GM19023 (cell line): ENCODE measurements at regions not wholly inside any gene's neighbourhood (a gene's known extent, or its start where the extent isn't known, plus 50 kb on each side); places are given as distances from the start of the nearest gene placed in this dataset.

ENCODE experiments used
- ATAC-seq: cut with Tn5 transposase; IDR thresholded peaks from one replicate; pipeline ENCODE4 v1.9.1; 2021; ENCODE audit warnings: mild to moderate bottlenecking, moderate library complexity; ENCODE audit not compliant: unreplicated experiment

DNA sequence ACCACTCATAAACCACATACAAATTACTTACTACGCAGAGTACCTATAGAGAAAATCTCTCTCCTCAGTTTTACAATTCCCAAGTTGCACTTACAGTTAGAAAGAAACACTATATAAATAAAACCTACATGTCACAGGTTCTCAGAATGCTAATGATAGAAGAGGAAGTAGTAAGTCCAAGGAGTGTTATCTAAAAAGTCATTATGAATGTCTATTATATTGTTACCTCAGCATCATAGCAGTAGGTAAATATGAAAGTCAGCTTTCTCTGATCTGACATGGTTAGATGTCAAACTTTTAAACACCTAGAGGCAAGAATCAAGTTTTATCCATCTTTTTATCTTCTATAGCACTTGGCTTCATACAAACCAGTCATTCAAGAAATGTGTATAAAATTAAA, 163.2 kb upstream of the FAM241A start:
- no peak for ATAC-seq

DNA sequence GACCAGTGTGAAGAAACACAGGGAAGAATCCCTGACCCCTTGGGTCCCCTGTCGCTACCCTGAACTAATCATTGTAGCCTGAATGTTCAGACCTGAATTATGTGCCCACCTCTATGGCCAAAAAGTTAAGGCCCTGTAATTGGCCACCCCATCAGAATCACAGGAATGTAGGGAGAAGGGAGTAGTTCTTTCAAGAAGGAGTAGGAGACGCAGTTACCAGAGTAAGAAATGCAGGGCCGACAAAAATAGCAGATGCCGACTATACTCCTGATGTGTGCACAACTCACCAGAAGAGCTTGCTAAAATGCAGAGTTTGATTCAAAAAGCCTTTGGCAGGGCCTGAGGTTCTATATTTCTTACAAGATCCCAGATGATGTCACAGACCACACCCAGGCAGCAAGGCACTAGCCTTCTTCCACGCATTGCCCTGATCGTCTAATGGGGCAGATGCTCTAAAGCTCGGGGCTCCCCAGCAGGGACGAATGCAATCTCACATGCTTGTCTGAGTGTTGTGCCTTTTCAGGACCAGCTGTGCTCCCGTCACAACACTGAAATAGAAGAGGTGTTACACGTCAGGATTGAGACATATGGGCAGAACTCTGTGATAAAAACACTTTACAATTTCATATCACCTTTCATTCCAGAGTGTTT, 161.0 kb upstream of the FAM241A start:
- no peak for ATAC-seq

DNA sequence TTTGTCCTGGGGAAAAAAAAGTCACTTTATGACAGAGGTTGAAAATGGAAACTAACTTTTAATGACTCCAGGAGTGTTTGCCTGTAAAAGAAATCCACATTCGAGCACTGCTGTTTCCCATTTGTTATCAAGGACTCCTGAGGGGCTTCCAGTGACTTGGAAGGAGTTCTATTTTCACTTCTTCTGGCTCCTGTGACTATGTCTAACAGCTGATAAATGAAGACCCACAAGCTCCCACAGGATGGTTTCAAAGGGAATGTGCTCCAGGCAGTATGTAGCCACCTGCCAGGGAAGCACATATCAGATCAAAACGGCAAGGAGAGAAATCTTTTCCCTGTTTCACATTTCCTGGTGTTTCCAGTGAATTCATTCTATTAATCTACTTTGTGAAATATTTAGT, 159.8 kb upstream of the FAM241A start:
- no peak for ATAC-seq

DNA sequence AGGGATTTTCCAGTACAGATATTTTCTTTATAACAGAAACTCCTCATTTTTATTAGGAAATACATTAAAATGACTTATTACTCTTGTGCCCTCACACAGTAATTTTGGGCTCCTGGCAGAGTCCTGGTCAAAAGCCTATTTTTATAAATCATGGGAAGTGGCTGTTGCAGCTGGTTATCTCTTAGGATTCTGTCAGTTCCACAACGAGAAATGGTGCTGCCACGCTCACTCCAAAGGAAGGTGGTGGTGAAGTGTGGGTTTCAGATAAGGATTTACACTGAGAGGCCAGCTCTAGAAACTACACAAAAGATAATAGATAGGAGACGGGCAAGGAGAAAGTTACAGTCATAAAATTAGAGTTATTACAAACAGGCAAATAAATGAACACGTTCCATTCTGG, 159.2 kb upstream of the FAM241A start:
- ATAC-seq, result no peak

DNA sequence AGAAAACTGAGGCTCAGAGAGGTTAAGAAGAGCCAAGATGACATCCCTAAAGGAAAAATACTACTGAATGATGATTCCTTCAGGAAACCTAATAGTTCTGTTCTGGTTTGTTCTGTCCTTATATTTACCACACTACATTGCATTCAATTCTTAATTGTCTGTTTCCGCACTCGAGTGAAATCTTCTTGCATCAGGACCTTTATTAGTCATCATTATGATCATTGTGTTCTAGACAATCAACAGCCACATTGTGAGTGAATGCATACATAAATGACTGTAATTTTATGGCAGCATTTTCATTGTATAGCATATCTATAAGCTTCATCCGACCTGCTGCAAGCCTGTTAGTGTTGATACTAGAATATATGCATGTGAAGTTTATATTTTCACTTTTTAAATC, 156.7 kb upstream of the FAM241A start:
- ATAC-seq, result no peak

DNA sequence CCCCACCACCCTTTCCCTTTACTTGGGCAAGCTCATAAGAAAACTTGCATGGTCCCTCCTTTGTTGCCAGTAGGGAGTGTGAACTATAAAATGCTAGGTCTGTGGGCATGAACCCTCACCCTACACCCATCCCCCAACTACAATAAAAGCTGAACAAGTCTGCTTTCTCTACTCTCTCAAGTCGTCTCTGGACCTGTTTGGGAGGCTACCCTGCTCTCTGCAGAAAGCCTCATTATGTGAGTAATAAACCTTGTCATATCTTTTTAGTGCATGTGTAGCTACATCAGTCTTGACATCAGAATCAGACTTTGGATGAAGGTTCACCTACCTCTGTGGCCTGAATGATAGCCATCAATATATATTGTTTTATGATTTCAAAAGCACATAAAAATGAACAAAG, 155.4 kb upstream of the FAM241A start:
- ATAC-seq, result no peak

DNA sequence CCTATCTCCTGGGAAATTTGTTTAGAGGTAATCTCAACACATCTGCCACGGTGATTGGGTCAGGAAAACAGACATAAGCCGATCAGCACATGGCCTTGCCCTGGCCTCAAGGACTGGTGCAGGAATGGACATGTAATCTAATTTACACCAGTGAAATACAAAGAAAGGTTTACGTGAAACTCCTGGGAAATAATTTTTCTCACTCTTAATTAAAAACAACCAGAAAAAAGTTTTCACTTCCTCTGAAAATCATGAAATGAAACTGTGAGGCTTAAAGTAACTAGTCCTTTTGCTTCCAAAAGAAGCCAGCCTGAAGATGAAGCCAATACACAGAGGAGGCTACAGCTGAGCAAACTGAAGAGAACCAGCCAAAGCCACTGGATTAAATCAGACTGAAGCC, 154.1 kb upstream of the FAM241A start:
- ATAC-seq, result peak; percentile 93

DNA sequence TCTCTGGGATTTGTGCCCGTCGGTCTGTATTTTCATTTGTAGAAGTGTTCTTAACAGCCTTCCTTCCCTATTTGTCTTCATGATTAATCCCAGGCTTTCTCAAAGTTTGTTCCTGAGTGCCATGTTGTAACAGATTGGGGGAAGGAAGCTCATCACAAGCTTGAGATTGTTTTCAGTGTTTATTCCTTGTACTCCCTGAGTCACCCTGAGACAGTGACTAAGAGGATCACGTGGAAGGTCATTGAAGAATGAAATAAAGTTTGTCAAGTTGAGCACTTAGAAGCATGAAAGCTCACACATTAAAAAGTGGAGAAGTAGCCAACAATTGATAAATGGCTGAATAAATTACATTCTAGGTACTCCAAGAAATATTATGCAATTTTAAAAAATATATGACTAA, 153.5 kb upstream of the FAM241A start:
- no peak for ATAC-seq

DNA sequence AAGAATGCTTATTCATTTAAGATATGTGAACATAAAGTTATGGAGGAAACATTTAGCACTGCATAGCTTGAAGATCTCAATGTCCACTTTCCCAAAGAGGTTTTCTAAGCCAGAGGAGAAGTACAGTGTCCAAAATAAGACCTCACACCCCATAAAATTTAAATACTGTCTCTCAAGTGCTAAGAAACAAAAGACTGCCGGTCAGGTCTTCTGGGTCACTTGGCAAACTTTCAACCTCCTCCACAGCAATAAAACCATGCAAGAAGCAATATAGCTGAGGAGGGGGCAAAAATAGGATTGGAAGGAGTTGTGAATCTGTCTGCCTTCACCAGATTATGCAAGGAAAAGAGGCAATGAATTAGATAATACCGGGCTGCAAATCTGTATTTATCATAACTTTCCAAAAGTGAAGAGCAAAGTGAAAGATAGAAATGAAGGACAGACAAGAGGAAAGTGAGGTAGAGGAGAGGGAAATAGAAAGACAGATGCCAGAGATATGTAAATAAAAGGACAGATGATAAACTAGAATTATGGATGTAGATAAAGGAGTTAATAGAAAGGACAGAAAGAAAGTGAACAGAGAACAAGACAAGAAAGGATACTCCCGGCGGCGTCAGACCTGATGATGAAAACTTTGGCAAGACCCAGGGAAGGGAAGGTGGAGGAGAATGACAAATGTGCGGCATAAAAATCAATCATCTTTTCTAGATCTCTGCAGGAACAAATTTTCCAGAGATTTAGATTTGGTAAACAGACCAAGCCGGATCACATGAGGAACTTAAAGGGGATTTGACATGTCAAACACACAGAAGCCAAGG, 152.7 kb upstream of the FAM241A start:
- no peak for ATAC-seq

DNA sequence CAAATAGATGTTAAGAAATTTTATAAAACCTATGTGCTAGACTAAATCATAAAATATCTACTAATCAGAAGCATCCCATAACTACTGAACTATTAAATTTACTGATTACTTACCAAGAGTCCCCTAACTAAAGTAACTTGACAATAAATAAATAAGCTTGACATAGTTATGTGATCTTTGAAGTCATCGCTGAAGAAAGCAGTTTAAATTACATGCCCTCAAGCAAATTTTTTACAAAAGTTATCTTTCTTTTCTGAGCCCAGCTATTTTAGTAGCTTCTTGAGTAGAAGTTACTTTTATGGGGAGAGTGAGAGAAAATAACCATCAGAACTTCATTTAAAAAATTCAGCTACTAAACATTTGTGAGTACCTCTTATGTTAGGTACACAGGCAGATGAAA, 150.9 kb upstream of the FAM241A start:
- ATAC-seq, result no peak

DNA sequence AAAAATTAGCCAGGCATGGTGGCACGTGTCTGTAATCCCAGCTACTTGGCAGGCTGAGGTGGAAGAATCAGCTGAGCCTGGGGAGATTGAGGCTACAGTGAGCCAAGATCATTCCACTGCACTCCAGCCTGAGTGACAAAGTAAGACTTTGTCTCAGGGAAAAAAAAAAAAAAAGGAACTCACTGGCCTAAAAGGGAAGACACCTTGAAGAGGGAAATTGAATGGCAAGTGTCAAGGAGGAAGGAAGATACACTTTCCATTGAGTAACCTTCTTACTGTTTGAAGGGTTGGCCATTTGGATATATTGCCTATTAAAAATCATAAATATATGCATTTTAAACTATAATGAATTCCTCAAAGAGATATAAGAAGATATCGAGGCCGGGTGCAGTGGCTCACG, 147.5 kb upstream of the FAM241A start:
- ATAC-seq, result no peak

DNA sequence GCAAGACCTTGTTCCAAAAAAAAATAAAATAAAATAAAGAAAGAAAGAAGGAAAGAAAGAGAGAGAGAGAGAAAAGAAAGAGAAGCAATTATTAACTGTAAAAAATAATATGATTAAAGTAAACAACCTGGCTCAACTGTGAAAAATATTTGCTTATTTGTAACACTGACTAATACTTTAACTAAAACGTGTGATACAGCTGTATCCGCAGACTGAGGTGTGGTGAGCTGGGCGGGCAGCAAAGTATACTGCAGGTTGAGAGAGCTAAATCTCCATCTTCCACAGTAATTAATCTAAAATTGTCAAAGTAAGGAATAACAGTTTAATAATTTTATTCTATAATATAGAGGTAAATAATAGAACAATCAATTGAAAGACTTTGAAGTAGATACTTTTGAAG, 145.5 kb upstream of the FAM241A start:
- no peak for ATAC-seq

DNA sequence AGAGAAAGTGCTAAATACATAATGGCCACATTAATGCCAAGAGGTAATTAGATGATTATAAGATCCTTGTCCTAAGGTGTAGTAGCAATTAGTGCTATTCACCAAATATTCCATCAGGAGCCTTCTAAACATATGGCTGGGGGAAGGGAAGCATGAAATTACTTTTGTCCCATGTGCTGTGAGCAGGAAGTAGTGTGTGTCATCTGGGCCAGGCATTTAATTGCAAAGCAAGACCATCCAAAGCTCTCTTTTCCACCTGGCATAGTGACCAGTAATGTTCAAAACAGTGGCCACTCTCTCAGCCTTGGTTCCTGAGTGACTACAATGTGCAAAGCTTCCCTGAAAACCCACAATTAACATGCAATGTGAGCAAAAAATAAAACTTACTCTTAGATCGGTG, 144.2 kb upstream of the FAM241A start:
- ATAC-seq, result no peak

DNA sequence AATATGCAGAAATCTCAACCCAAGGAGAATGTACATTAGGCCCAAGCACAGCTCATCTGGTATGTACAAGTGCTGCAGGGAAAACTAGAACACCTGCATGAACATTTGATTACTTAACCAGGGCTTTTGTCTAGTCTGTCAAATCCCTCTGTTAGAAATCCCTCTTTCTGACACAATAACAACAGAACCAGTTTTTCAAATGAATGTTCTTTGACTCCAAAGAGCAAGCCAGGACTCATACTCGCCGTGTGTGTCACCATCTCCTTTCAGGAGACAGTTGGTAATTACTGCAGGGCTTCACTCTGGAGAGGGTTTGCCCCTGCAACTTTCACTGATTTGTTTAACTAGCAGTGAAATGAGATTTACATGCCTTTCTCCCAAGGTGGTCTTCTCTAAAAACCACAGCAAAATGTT, 143.0 kb upstream of the FAM241A start:
- ATAC-seq, result no peak

DNA sequence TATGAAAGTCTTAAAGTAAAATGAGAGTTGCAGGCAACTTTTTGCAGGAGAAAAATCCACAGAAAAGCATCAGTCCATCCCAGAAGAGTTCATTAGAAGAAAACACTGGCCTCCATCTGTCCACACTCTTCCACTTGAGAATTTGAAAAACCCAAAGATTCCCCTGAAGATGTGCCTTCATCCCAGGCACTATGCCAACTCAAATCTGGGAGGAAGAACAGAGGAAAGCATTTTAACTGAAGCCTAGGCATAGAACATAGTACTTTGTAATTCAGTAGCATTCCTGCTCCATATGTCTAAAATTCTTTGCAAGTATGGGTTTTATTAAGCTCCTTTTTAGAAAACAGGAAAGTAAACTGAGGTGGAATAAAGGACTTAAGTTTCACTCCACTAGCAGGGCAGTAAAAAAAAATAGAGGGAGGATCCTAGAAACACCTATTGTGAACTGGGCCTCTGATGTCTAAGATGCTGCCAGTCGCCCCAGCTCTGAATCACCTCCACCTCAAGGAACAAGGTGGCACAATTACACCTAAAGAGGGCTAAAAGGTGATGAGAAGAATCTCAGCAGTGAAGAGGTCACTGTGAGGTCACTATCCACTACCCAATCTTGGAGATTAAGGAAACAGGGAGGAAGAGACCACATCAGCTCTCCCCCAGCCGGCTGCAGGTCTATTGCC, 141.9 kb upstream of the FAM241A start:
- no peak for ATAC-seq

DNA sequence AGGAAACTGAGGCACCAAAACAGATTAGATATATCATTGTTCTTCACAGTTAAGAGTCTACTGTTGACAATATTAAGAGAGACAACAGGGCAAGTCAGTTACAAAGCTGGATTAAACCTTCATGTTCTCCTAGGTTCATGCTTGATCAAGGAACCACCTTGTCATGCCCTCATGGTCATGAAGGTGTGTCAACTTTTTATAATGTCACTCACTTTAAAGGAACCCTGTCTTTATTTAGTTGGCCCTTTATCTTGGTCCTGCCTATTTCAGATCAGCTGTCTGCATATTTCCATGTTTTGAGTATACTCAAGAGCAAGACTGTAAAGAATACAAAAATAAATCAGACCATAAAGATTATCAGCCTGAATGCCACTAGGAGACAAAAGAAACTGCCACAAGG, 140.2 kb upstream of the FAM241A start:
- ATAC-seq, result no peak

DNA sequence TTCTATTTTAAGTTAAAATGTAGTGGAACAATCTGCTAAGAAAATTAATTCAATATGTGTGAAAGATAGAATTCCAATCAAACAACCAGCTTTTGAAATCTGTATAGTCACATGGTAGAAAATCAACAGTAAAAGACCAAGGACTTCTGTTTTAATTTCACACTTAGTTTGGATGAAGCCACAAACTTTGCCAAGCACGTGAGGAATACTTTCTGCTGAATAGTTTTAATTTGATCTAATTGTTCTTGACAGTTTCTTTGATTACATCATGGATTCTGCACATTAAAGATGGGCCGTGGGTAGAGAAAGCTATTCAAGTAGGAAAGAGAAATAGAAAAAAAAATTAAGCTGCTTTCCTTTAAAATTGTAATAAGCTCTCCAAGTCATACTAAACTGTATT, 137.9 kb upstream of the FAM241A start:
- no peak for ATAC-seq

DNA sequence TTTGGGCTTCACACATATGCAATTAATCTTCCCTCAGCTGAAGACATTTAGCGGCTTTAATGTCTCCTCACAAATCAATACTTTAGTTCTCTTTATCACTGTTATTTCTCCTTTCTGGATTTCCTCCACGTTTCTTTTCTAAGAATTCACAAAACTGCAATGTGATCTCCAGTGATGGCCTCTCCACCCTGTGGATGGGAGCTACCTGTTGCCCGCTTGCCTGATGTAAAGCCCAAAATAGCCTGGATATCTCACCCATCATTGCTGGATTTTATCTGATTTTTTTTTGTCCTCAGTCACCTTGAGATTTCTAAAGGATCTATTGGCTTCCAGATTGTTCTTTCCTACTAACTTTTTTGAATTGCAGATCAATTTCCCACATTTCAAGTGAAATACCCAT, 129.3 kb upstream of the FAM241A start:
- no peak for ATAC-seq

DNA sequence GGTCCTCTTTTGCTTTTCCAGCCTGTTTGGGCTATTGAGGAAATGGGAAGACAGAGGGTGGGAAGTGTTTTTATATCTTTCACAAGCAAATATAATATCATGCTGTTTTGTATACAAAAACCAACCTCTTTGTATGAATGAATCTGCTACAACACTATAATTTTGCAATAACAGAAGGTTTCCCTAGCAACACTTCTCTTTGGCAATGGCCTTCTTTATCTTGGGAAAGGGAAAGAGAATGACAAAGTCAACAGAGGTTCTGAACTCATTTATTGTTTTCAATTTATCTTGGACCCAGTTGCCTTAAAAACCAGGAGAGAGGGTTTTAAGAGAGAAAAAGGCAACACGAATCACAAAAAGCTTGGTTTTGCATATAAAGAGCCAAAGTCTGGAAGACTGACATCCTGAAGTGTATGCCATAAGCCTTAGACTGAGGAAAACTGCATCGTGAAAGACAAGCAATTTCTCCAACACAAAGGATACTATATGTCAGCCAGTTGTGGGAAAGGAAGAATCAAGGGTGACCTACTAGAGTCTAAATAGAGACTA, 121.8 kb upstream of the FAM241A start:
- no peak for ATAC-seq

DNA sequence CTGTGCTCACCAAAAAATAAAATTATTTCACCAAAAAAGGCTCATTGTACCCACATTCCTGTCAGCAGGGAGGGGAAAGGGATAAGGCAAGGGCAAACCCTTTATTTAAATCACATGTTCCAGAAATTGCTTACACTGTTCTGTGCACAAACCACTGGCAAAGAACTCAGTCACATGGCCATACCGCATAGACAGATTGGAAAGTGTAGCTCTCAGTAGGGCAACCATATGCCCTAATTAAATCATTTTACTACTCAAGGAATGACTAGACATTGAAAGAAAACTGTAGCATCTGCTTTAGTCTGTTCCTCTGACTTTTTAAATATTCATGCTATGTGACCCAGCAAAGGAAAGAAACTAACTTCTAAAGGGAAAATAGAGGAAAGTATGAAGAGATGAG, 119.2 kb upstream of the FAM241A start:
- ATAC-seq, result no peak

DNA sequence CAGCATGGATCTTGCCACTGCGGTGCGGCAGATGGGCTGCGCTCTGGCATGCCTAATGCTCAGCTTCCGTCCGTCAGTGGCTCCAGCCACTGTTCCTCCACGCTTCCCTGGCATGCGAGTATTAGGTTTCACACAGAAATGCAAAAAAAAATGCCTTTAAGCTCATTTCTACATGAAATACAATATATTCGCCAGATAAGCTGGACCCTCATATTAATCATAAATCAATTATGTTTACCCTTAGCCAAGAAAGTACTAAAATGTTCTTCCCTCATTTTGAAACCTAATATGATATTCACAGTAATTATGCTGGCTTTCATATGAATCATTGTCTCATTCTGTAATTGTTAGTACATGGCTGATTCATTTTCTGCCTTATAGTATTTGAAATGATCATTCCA, 115.5 kb upstream of the FAM241A start:
- ATAC-seq, result no peak
